ENCODE measurements at regions not wholly inside any gene's neighbourhood (a gene's known extent, or its start where the extent isn't known, plus 50 kb on each side); places are given as distances from the start of the nearest gene placed in this dataset.

GRCh38 chr10:109698086-109698485, 225.2 kb downstream of the XPNPEP1 start:
- no peak overlapping the region for H3K27ac ChIP-seq (ENCODE audit: insufficient read depth, low read length)
- no peaks in the 10 kb centered on the region for H3K36me3 ChIP-seq (ENCODE audit: control insufficient read depth, insufficient read depth, low read length)
- H3K4me1 ChIP-seq (ENCODE audit: control insufficient read depth, extremely low read depth, insufficient read depth, low read length), result no peaks in the 10 kb centered on the region
- H4K20me1 ChIP-seq (ENCODE audit: control insufficient read depth, extremely low read depth, insufficient read depth, low read length), result no peaks in the 10 kb centered on the region
- H3K9me3 ChIP-seq (ENCODE audit: control insufficient read depth, insufficient read depth, low read depth, low read length), result no peaks in the 10 kb centered on the region
- H3K4me2 ChIP-seq (ENCODE audit: extremely low read depth, insufficient read depth, low read length), result no peak overlapping the region
- no peak overlapping the region for H3K9ac ChIP-seq (ENCODE audit: insufficient read depth, low read length)
- H3K4me3 ChIP-seq (replicated peaks in 1 of 4; ENCODE audit: control extremely low read depth in 1 of 4, insufficient read depth in 1 of 4, low read depth in 3 of 4, low read length in 4 of 4), result no peak overlapping the region
- H3K27me3 ChIP-seq (ENCODE audit: control insufficient read depth, insufficient read depth, low read length), result no peaks in the 10 kb centered on the region
- no peak for DNase-seq (ENCODE audit: low read depth in 2 of 2)
- H3K79me2 ChIP-seq (ENCODE audit: control insufficient read depth, insufficient read depth, low read length), result no peaks in the 10 kb centered on the region
- no peak for TF ChIP-seq CTCF (conservative IDR thresholded peaks at IDR 0.05 in 1 of 2, IDR thresholded peaks at IDR 0.05 in 1 of 2; ENCODE audit: low read depth in 1 of 2, low read length in 2 of 2)
- no peak for TF ChIP-seq EZH2 (IDR thresholded peaks at IDR 0.05; ENCODE audit: low read length, missing control alignments)
- H2AFZ ChIP-seq (ENCODE audit: low read length), result no peak overlapping the region

- H3K9me3 ChIP-seq (ENCODE audit: control insufficient read depth, insufficient read depth, low read depth, low read length), result no peaks in the 10 kb centered on the region
- H3K36me3 ChIP-seq (ENCODE audit: control insufficient read depth, insufficient read depth, low read length), result no peaks in the 10 kb centered on the region
- H2AFZ ChIP-seq (ENCODE audit: low read length), result no peak overlapping the region
- H3K79me2 ChIP-seq (ENCODE audit: control insufficient read depth, insufficient read depth, low read length), result no peaks in the 10 kb centered on the region
- H3K27me3 ChIP-seq (ENCODE audit: control insufficient read depth, insufficient read depth, low read length), result no peaks in the 10 kb centered on the region
- TF ChIP-seq CTCF (conservative IDR thresholded peaks at IDR 0.05 in 1 of 2, IDR thresholded peaks at IDR 0.05 in 1 of 2; ENCODE audit: low read depth in 1 of 2, low read length in 2 of 2) (no peak), EZH2 (IDR thresholded peaks at IDR 0.05; ENCODE audit: low read length, missing control alignments) (no peak)
- no peak overlapping the region for H3K27ac ChIP-seq (ENCODE audit: insufficient read depth, low read length)
- no peak overlapping the region for H3K9ac ChIP-seq (ENCODE audit: insufficient read depth, low read length)
- H4K20me1 ChIP-seq (ENCODE audit: control insufficient read depth, extremely low read depth, insufficient read depth, low read length), result no peaks in the 10 kb centered on the region
- DNase-seq (ENCODE audit: low read depth in 2 of 2), result no peak
- no peak overlapping the region for H3K4me2 ChIP-seq (ENCODE audit: extremely low read depth, insufficient read depth, low read length)
- H3K4me1 ChIP-seq (ENCODE audit: control insufficient read depth, extremely low read depth, insufficient read depth, low read length), result no peaks in the 10 kb centered on the region
- H3K4me3 ChIP-seq (replicated peaks in 1 of 4; ENCODE audit: control extremely low read depth in 1 of 4, insufficient read depth in 1 of 4, low read depth in 3 of 4, low read length in 4 of 4), result no peak overlapping the region
Measured at GRCh38 chr10:109696981-109697775, 226.1 kb downstream of the XPNPEP1 start.

GRCh38 chr10:109696462-109696861, 226.8 kb downstream of the XPNPEP1 start:
- Histone ChIP-seq H3K9me3 (ENCODE audit: control insufficient read depth, insufficient read depth, low read depth, low read length) (no peaks in the 10 kb centered on the region), H3K27ac (ENCODE audit: insufficient read depth, low read length) (no peak overlapping the region), H3K27me3 (ENCODE audit: control insufficient read depth, insufficient read depth, low read length) (no peaks in the 10 kb centered on the region), H3K79me2 (ENCODE audit: control insufficient read depth, insufficient read depth, low read length) (no peaks in the 10 kb centered on the region), H3K4me1 (ENCODE audit: control insufficient read depth, extremely low read depth, insufficient read depth, low read length) (no peaks in the 10 kb centered on the region), H3K9ac (ENCODE audit: insufficient read depth, low read length) (no peak overlapping the region), H4K20me1 (ENCODE audit: control insufficient read depth, extremely low read depth, insufficient read depth, low read length) (no peaks in the 10 kb centered on the region), H3K36me3 (ENCODE audit: control insufficient read depth, insufficient read depth, low read length) (no peaks in the 10 kb centered on the region), H3K4me2 (ENCODE audit: extremely low read depth, insufficient read depth, low read length) (no peak overlapping the region), H2AFZ (ENCODE audit: low read length) (no peak overlapping the region), H3K4me3 (replicated peaks in 1 of 4; ENCODE audit: control extremely low read depth in 1 of 4, insufficient read depth in 1 of 4, low read depth in 3 of 4, low read length in 4 of 4) (no peak overlapping the region)
- no peak for DNase-seq (ENCODE audit: low read depth in 2 of 2)
- TF ChIP-seq EZH2 (IDR thresholded peaks at IDR 0.05; ENCODE audit: low read length, missing control alignments) (no peak), CTCF (conservative IDR thresholded peaks at IDR 0.05 in 1 of 2, IDR thresholded peaks at IDR 0.05 in 1 of 2; ENCODE audit: low read depth in 1 of 2, low read length in 2 of 2) (no peak)

All from fibroblast of lung (primary cell).